HEK293 (cell line): ENCODE measurements at regions not wholly inside any gene's neighbourhood (a gene's known extent, or its start where the extent isn't known, plus 50 kb on each side); places are given as distances from the start of the nearest gene placed in this dataset.

Experiments used
- BCL11A ChIP-seq: fragments of 450-650 bp; formaldehyde crosslinking; IDR thresholded peaks from 2 replicates; pipeline ENCODE4 v1.5.1; 2016; ENCODE audit warnings: low read depth, missing biosample characterization, missing genetic modification characterization
- EGR2 ChIP-seq: fragments of 450-650 bp; formaldehyde crosslinking; IDR thresholded peaks from 2 replicates; pipeline ENCODE4 v1.5.1; 2016; ENCODE audit warnings: low read depth, missing biosample characterization, missing genetic modification characterization
- FEZF1 ChIP-seq: fragments of 450-650 bp; formaldehyde crosslinking; IDR thresholded peaks from 2 replicates; pipeline ENCODE4 v1.5.1; 2016; ENCODE audit warnings: missing biosample characterization, missing genetic modification characterization
- GLIS1 ChIP-seq: fragments of 450-650 bp; formaldehyde crosslinking; IDR thresholded peaks from 2 replicates; pipeline ENCODE4 v1.5.1; 2016; ENCODE audit warnings: missing biosample characterization, missing genetic modification characterization
- HOXA7 ChIP-seq: sonication (generic); formaldehyde crosslinking; IDR thresholded peaks from 2 replicates; pipeline ENCODE4 v1.8.1; 2022; ENCODE audit warnings: missing genetic modification reagents, borderline replicate concordance
- KLF10 ChIP-seq: fragments of 450-650 bp; IDR thresholded peaks from 2 replicates; pipeline ENCODE4 v1.5.1; 2018; ENCODE audit warnings: missing biosample characterization, mild to moderate bottlenecking, missing genetic modification characterization
- PRDM4 ChIP-seq: fragments of 450-650 bp; formaldehyde crosslinking; IDR thresholded peaks from 2 replicates; pipeline ENCODE4 v1.5.1; 2017; ENCODE audit warnings: missing biosample characterization, missing genetic modification characterization
- REST ChIP-seq: fragments of 450-650 bp; formaldehyde crosslinking; IDR thresholded peaks from 2 replicates; pipeline ENCODE4 v1.5.1; 2016; ENCODE audit warnings: missing biosample characterization, missing genetic modification characterization
- SCRT2 ChIP-seq: fragments of 450-650 bp; formaldehyde crosslinking; IDR thresholded peaks from 2 replicates; pipeline ENCODE4 v1.5.1; 2016; ENCODE audit warnings: missing biosample characterization, missing genetic modification characterization
- SP3 ChIP-seq: fragments of 450-650 bp; formaldehyde crosslinking; IDR thresholded peaks from 2 replicates; pipeline ENCODE4 v1.5.1; 2016; ENCODE audit warnings: missing biosample characterization, missing genetic modification characterization
- ZFP37 ChIP-seq: fragments of 450-650 bp; formaldehyde crosslinking; IDR thresholded peaks from 2 replicates; pipeline ENCODE4 v1.5.1; 2016; ENCODE audit warnings: missing biosample characterization, missing genetic modification characterization
- ZNF140 ChIP-seq: fragments of 450-650 bp; formaldehyde crosslinking; IDR thresholded peaks from 2 replicates; pipeline ENCODE4 v1.5.1; 2016; ENCODE audit warnings: missing biosample characterization, missing genetic modification characterization
- ZNF148 ChIP-seq: fragments of 450-650 bp; formaldehyde crosslinking; IDR thresholded peaks from 2 replicates; pipeline ENCODE4 v1.5.0; 2017; ENCODE audit warnings: missing biosample characterization, missing genetic modification characterization, borderline replicate concordance
- ZNF211 ChIP-seq: fragments of 450-650 bp; formaldehyde crosslinking; IDR thresholded peaks from 2 replicates; pipeline ENCODE4 v1.5.1; 2016; ENCODE audit warnings: low read depth, missing biosample characterization, missing genetic modification characterization
- ZNF221 ChIP-seq: fragments of 450-650 bp; formaldehyde crosslinking; IDR thresholded peaks from 2 replicates; pipeline ENCODE4 v1.5.1; 2017; ENCODE audit warnings: missing biosample characterization, missing genetic modification characterization, borderline replicate concordance
- ZNF23 ChIP-seq: fragments of 450-650 bp; formaldehyde crosslinking; IDR thresholded peaks from 2 replicates; pipeline ENCODE4 v1.5.1; 2016; ENCODE audit warnings: missing biosample characterization, missing genetic modification characterization, borderline replicate concordance
- ZNF24 ChIP-seq: fragments of 450-650 bp; formaldehyde crosslinking; IDR thresholded peaks from 2 replicates; pipeline ENCODE4 v1.5.1; 2016; ENCODE audit warnings: missing biosample characterization, missing genetic modification characterization
- ZNF248 ChIP-seq: fragments of 450-650 bp; formaldehyde crosslinking; IDR thresholded peaks from 2 replicates; pipeline ENCODE4 v1.5.1; 2017; ENCODE audit warnings: missing biosample characterization, missing genetic modification characterization
- ZNF280C ChIP-seq: fragments of 450-650 bp; formaldehyde crosslinking; IDR thresholded peaks from 2 replicates; pipeline ENCODE4 v1.5.1; 2016; ENCODE audit warnings: missing biosample characterization, missing genetic modification characterization
- ZNF324 ChIP-seq: fragments of 450-650 bp; formaldehyde crosslinking; IDR thresholded peaks from 2 replicates; pipeline ENCODE4 v1.5.1; 2016; ENCODE audit warnings: missing biosample characterization, missing genetic modification characterization
- ZNF37A ChIP-seq: fragments of 450-650 bp; IDR thresholded peaks from 2 replicates; pipeline ENCODE4 v1.5.1; 2018; ENCODE audit warnings: missing biosample characterization, missing genetic modification characterization
- ZNF580 ChIP-seq: fragments of 450-650 bp; formaldehyde crosslinking; IDR thresholded peaks from 2 replicates; pipeline ENCODE4 v1.5.1; 2016; ENCODE audit warnings: missing biosample characterization, missing genetic modification characterization
- ZNF624 ChIP-seq: fragments of 450-650 bp; formaldehyde crosslinking; IDR thresholded peaks from 2 replicates; pipeline ENCODE4 v1.5.1; 2017; ENCODE audit warnings: missing biosample characterization, missing genetic modification characterization
- ZNF639 ChIP-seq: fragments of 450-650 bp; formaldehyde crosslinking; IDR thresholded peaks from 2 replicates; pipeline ENCODE4 v1.5.1; 2016; ENCODE audit warnings: missing biosample characterization, missing genetic modification characterization
- ZNF830 ChIP-seq: fragments of 450-650 bp; IDR thresholded peaks from 2 replicates; pipeline ENCODE4 v1.5.0; 2018; ENCODE audit warnings: missing biosample characterization, missing genetic modification characterization, low read depth, mild to moderate bottlenecking, moderate library complexity
- ZSCAN4 ChIP-seq: fragments of 450-650 bp; formaldehyde crosslinking; IDR thresholded peaks from 2 replicates; pipeline ENCODE4 v1.5.1; 2017; ENCODE audit warnings: missing biosample characterization, missing genetic modification characterization

GRCh38 chr5:158234323-158235158 lies 375.6 kb upstream of the CLINT1 start (continued):
- no peak for TF ChIP-seq ZSCAN4 (tag by site-specific recombination)
- no peak for TF ChIP-seq ZNF148 (tag by site-specific recombination)
- peak; percentile 98 for TF ChIP-seq FEZF1
- no peak for TF ChIP-seq ZNF37A (tag by site-specific recombination)
- no peak for TF ChIP-seq HOXA7 (CRISPR knock-in tag)
- TF ChIP-seq KLF10 (tag by site-specific recombination) = peak; percentile 65; the same call in 1 of the 2 replicates
- TF ChIP-seq ZNF280C (tag by site-specific recombination) = no peak
- TF ChIP-seq ZNF24 (tag by site-specific recombination) = peak; percentile 63; the same call in 1 of the 2 replicates
- no peak for TF ChIP-seq ZNF324 (tag by site-specific recombination)
- peak; percentile 93 for TF ChIP-seq ZNF580 (tag by site-specific recombination)
- TF ChIP-seq PRDM4 (tag by site-specific recombination) = peak; percentile 82
- TF ChIP-seq ZNF248 (tag by site-specific recombination) = no peak
- TF ChIP-seq SP3 (tag by site-specific recombination) = no peak
- no peak for TF ChIP-seq ZNF23 (tag by site-specific recombination)
- no peak for TF ChIP-seq ZNF624 (tag by site-specific recombination)
- TF ChIP-seq ZFP37 (tag by site-specific recombination) = no peak
- no peak for TF ChIP-seq EGR2 (tag by site-specific recombination)
- TF ChIP-seq REST (tag by site-specific recombination) = no peak
- peak; percentile 55 for TF ChIP-seq GLIS1 (tag by site-specific recombination)
- TF ChIP-seq ZNF221 (tag by site-specific recombination) = no peak
- TF ChIP-seq ZNF211 (tag by site-specific recombination) = no peak
- TF ChIP-seq ZNF830 (tag by site-specific recombination) = no peak
- TF ChIP-seq BCL11A (tag by site-specific recombination) = peak; percentile 57; the same call in 1 of the 2 replicates
- TF ChIP-seq ZNF639 (tag by site-specific recombination) = peak; percentile 26; the same call in 1 of the 2 replicates
- TF ChIP-seq ZNF140 = no peak
- 0 out of 2 replicates have a peak, but pooled peaks have one; percentile 16 for TF ChIP-seq SCRT2 (tag by site-specific recombination)
